CD14-positive monocyte (primary cell): ENCODE measurements at regions not wholly inside any gene's neighbourhood (a gene's known extent, or its start where the extent isn't known, plus 50 kb on each side); places are given as distances from the start of the nearest gene placed in this dataset.

Source experiments
- DNase-seq, 3 donors: peaks; one replicate each; pipeline ENCODE4 v3.0.0-alpha.2; 2011 to 2022
- H2AFZ ChIP-seq: 2 replicates; pipeline ENCODE4 v1.6.0; 2012; ENCODE audit warnings: mild to moderate bottlenecking, low read depth, low read length, inconsistent platforms; ENCODE audit not compliant: insufficient read depth, poor library complexity, severe bottlenecking
- H3K27ac ChIP-seq, 2 donors: 1 replicate in 1 of 2; 2 replicates in 1 of 2; pipeline ENCODE4 v1.5.1; 2012 to 2013; ENCODE audit warnings: low read length in 2 of 2, control low read depth in 1 of 2, inconsistent platforms in 1 of 2, low read depth in 1 of 2, mild to moderate bottlenecking in 1 of 2
- H3K27me3 ChIP-seq, 2 donors: one replicate each; pipeline versions ENCODE4 v1.6.0 to v1.6.1; 2011 to 2013; ENCODE audit warnings: low read length in 2 of 2; ENCODE audit not compliant: control insufficient read depth in 2 of 2, insufficient read depth in 2 of 2
- H3K36me3 ChIP-seq, 2 donors: replicated peaks in 1 of 2; 1 replicate in 1 of 2; 2 replicates in 1 of 2; pipeline versions ENCODE4 v1.5.1 to v1.6.1; 2012 to 2013; ENCODE audit warnings: low read length in 2 of 2, control low read depth in 1 of 2, inconsistent platforms in 1 of 2, mild to moderate bottlenecking in 1 of 2; ENCODE audit not compliant: insufficient read depth in 2 of 2, control insufficient read depth in 1 of 2
- H3K4me1 ChIP-seq, 2 donors: 1 replicate in 1 of 2; 2 replicates in 1 of 2; pipeline versions ENCODE4 v1.5.1 to v1.6.1; 2012 to 2013; ENCODE audit warnings: low read length in 2 of 2, control low read depth in 1 of 2, inconsistent platforms in 1 of 2, mild to moderate bottlenecking in 1 of 2, moderate library complexity in 1 of 2; ENCODE audit not compliant: insufficient read depth in 2 of 2, control insufficient read depth in 1 of 2
- H3K4me2 ChIP-seq: replicated peaks from 2 replicates; pipeline ENCODE3; 2012; ENCODE audit warnings: low read length, moderate library complexity, mild to moderate bottlenecking; ENCODE audit not compliant: poor library complexity, severe bottlenecking; ENCODE audit errors: extremely low read depth
- H3K4me3 ChIP-seq, 3 experiments: fragments of 200-600 bp in 1 of 3; sonication (generic) in 1 of 3; replicated peaks in 1 of 3; 1 replicate in 2 of 3; 2 replicates in 1 of 3; pipeline ENCODE4 v1.5.1; 2011 to 2013; ENCODE audit warnings: low read length in 3 of 3, mild to moderate bottlenecking in 3 of 3, control low read depth in 2 of 3, low read depth in 2 of 3, inconsistent platforms in 1 of 3, moderate library complexity in 1 of 3
- H3K79me2 ChIP-seq: 2 replicates; pipeline ENCODE4 v1.6.0; 2012; ENCODE audit warnings: mild to moderate bottlenecking, control low read depth, inconsistent platforms, low read length, moderate library complexity; ENCODE audit not compliant: insufficient read depth
- H3K9ac ChIP-seq: 2 replicates; pipeline ENCODE4 v1.6.0; 2017; ENCODE audit warnings: low read length, mild to moderate bottlenecking; ENCODE audit not compliant: insufficient read depth, poor library complexity, severe bottlenecking
- H3K9me3 ChIP-seq, 2 donors: replicated peaks in 1 of 2; 1 replicate in 1 of 2; 2 replicates in 1 of 2; pipeline versions ENCODE4 v1.5.1 to v1.6.1; 2012 to 2013; ENCODE audit warnings: low read length in 2 of 2, control low read depth in 1 of 2; ENCODE audit not compliant: control insufficient read depth in 1 of 2, insufficient read depth in 1 of 2
- H4K20me1 ChIP-seq: 2 replicates; pipeline ENCODE4 v1.6.0; 2012; ENCODE audit warnings: mild to moderate bottlenecking, low read length, control low read depth, moderate library complexity; ENCODE audit not compliant: insufficient read depth
- H3K27ac Mint-ChIP-seq, 7 donors: one replicate each; pipeline ENCODE4 v1.8.0; 2020; ENCODE audit warnings: mild to moderate bottlenecking in 7 of 7, mixed read lengths in 7 of 7, moderate library complexity in 6 of 7, inconsistent platforms in 2 of 7
- H3K27me3 Mint-ChIP-seq, 3 donors: one replicate each; pipeline ENCODE4 v1.8.0; 2021 to 2022; ENCODE audit warnings: low read depth in 3 of 3, mild to moderate bottlenecking in 3 of 3, mixed read lengths in 3 of 3, moderate library complexity in 3 of 3, inconsistent platforms in 1 of 3
- H3K36me3 Mint-ChIP-seq, 2 donors: one replicate each; pipeline ENCODE4 v1.8.0; 2020; ENCODE audit warnings: mixed read lengths in 2 of 2, inconsistent platforms in 1 of 2, mild to moderate bottlenecking in 1 of 2
- H3K4me1 Mint-ChIP-seq: one replicate; pipeline ENCODE4 v1.8.0; 2020; ENCODE audit warnings: mild to moderate bottlenecking, mixed read lengths
- H3K4me3 Mint-ChIP-seq, 2 donors: one replicate each; pipeline ENCODE4 v1.8.0; 2020; ENCODE audit warnings: mild to moderate bottlenecking in 2 of 2, mixed read lengths in 2 of 2, moderate library complexity in 1 of 2
- H3K9me3 Mint-ChIP-seq, 7 donors: one replicate each; pipeline ENCODE4 v1.8.0; 2020 to 2022; ENCODE audit warnings: mixed read lengths in 7 of 7, mild to moderate bottlenecking in 6 of 7, moderate library complexity in 6 of 7, inconsistent platforms in 2 of 7
- CTCF ChIP-seq: fragments of 200-600 bp; IDR thresholded peaks from one replicate; pipeline ENCODE4 v1.8.0; 2022; ENCODE audit warnings: antibody characterized with exemption, mild to moderate bottlenecking
- WGBS: methylation state at CpG from one replicate; pipeline ENCODE4 v1.1.5; 2013; ENCODE audit warnings: missing lambda C conversion rate; ENCODE audit not compliant: insufficient coverage; 5-methylcytosine and 5-hydroxymethylcytosine counted together
- intact Hi-C, 2 donors: fragments of 100-400 bp; cut with micrococcal nuclease; formaldehyde crosslinking; loops; one replicate each; pipeline versions ENCODE4 v1.15.0 to v1.15.1; 2023

DNA sequence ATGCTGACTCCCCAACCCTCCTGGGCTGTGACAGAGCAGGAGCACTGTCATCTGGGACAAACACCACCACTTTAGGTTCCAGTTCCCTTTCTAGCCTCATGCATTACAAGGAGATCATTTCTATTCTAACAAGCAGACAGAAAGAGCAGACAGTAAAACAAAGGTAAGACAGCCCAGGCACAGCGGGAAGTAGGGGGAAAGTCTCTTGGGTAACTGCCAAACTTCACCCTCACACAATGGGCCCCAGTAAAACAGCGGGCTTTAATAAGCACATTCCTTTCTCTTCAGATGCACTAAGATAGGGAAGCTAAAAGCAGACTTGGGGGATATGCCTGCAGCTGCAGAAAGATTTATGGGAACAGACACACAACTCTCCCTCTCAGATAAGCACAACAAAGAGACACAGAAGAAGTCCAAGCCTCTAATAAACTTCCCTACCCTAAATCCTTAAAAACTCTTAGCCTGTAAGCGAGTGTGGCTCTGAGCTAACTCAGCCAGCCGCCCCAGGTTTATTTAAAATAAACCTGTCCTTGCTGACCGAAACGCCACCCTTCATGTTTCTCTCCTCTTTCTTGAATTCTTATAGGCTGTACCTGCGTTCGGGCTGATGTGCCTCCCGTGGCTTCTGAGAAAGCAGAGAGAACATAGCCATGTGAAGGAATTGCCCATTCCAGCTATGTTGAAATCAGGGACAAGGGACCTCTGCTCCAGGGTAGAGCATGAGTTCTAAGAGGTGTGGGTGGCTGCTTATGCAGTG is 726.8 kb upstream of the DDX18 start:
- Histone ChIP-seq H3K27me3 (no peaks in the 10 kb centered on the region), H4K20me1 (no peaks in the 10 kb centered on the region), H3K27ac (no peak overlapping the region), H3K9ac (no peak overlapping the region), H3K4me1 (no peaks in the 10 kb centered on the region), H2AFZ (no peak overlapping the region), H3K4me2 (no peak overlapping the region), H3K36me3 (no peaks in the 10 kb centered on the region), H3K4me3 (no peak overlapping the region), H3K9me3 (peaks cover 0 to 3% of the 10 kb centered on the region in 2 donors), H3K79me2 (no peaks in the 10 kb centered on the region)
- Mint-ChIP-seq H3K27ac (no peak overlapping the region), H3K9me3 (peaks cover 0 to 4% (median 0%) of the 10 kb centered on the region in 7 donors), H3K4me3 (no peak overlapping the region), H3K27me3 (no peaks in the 10 kb centered on the region), H3K36me3 (no peaks in the 10 kb centered on the region), H3K4me1 (no peaks in the 10 kb centered on the region)
- intact Hi-C loops = no loop called here
- WGBS = 0% methylated on average over 1 of the region's 9 CpGs
- no peak for TF ChIP-seq CTCF
- no peak for DNase-seq

- H3K4me1 ChIP-seq = no peaks in the 10 kb centered on the region
- peaks cover 0 to 3% of the 10 kb centered on the region in 2 donors for H3K9me3 ChIP-seq
- H2AFZ ChIP-seq = no peak overlapping the region
- H3K9ac ChIP-seq = no peak overlapping the region
- H3K27me3 ChIP-seq = no peaks in the 10 kb centered on the region
- peaks cover 0 to 7% (median 2%) of the 10 kb centered on the region in 7 donors for H3K9me3 Mint-ChIP-seq
- H3K36me3 Mint-ChIP-seq = no peaks in the 10 kb centered on the region
- TF ChIP-seq CTCF = no peak
- no peak overlapping the region for H3K27ac Mint-ChIP-seq
- H3K79me2 ChIP-seq = no peaks in the 10 kb centered on the region
- H3K4me1 Mint-ChIP-seq = no peaks in the 10 kb centered on the region
- H3K4me3 ChIP-seq = no peak overlapping the region
- intact Hi-C loops = no loop called here
- H3K27me3 Mint-ChIP-seq = no peaks in the 10 kb centered on the region
- no peaks in the 10 kb centered on the region for H4K20me1 ChIP-seq
- H3K4me2 ChIP-seq = no peak overlapping the region
- DNase-seq = no peak
- H3K36me3 ChIP-seq = no peaks in the 10 kb centered on the region
- no peak overlapping the region for H3K27ac ChIP-seq
- no CpG with 5 or more reads among the region's 2 CpGs for WGBS
- no peak overlapping the region for H3K4me3 Mint-ChIP-seq
These were observed 723.3 kb upstream of the DDX18 start for GRCh38 chr2:117091041-117091837.
